Stimulated activated CD4-positive, alpha-beta T cell treated with anti-CD3 and anti-CD28 coated beads, Interleukin-15, amount 100 ng/mL, for 1 hour (primary cell): ENCODE measurements at regions not wholly inside any gene's neighbourhood (a gene's known extent, or its start where the extent isn't known, plus 50 kb on each side); places are given as distances from the start of the nearest gene placed in this dataset.

Experiments used
- DNase-seq, 2 donors: peaks; one replicate each; pipeline ENCODE4 v3.0.0-alpha.2; 2020; ENCODE audit warnings: low read depth in 1 of 2, low spot score in 1 of 2

DNA sequence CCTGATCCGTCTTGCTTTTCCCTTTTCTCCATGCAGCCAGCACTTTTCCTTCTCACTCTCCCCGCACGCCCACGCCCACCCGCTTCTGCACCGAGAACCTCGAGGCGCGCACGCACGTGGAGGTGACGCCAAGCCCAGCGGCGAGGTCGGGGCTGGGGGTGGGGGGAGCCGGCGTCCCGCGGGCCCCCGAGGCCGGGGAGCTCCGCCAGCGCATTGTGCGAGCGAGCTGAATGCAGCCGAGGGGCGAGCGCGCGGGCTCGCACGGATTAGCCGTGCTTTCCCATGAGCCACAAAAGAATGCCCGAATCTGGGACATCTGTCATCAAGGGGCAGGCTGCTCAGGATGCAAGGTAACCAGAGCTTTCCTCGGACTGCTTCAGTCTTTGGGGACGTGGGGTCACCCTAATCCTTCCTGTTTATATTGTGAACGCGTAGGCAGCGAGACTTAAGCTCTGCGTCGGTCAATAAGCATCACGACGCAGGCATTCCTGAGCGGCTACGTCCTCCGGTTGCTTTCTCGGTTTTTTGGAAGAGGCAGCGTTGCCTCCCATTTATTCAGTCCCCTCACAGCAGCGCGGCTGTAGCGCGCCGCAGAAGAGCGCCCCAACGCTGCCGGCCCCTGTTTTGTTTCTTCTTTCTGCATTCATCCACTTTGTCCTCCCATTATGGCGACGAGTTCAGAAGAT is 67.3 kb upstream of the AKT3 start:
- DNase-seq: peak in 1 of 2 donors; percentile 2

DNA sequence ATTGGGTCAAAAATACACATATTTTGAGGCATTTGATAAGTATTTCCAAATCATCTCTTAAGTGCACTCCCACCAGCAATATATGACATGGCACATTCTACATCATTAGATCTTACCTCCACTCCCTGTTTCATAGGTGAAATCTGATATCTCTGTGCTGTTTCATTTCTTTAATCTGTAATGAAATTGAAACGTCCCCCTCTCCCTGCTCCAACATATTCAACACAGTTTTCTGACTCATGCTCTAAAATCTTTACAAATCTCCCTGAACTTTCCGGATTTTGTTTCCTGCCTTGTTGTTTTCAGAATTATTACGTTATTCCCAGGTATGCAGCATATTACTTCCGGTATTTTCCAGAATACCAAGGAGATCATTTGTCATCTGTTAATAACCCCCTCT is 66.1 kb upstream of the AKT3 start:
- no peak for DNase-seq

GRCh38 chr1:243912347-243912746 is 62.3 kb upstream of the AKT3 start:
- DNase-seq: no peak

- no peak for DNase-seq
Observed at GRCh38 chr1:243910607-243911006, 60.6 kb upstream of the AKT3 start.

- no peak for DNase-seq
Observed at GRCh38 chr1:243903895-243904294, 53.9 kb upstream of the AKT3 start.

- no peak for DNase-seq
Observed at GRCh38 chr1:243903041-243903440, 53.0 kb upstream of the AKT3 start.

- no peak for DNase-seq
Observed at GRCh38 chr1:243902100-243902499, 52.1 kb upstream of the AKT3 start.
